GM12872 (cell line): ENCODE measurements at regions not wholly inside any gene's neighbourhood (a gene's known extent, or its start where the extent isn't known, plus 50 kb on each side); places are given as distances from the start of the nearest gene placed in this dataset.

Source experiments
- CTCF ChIP-seq: IDR thresholded peaks from 3 replicates; pipeline ENCODE4 v1.5.1; 2011; ENCODE audit warnings: low read depth, mild to moderate bottlenecking, low read length, moderate library complexity; ENCODE audit not compliant: insufficient read depth

- no peak for TF ChIP-seq CTCF
Measured at GRCh38 chr14:32277998-32278397, 51.1 kb upstream of the AKAP6 start.
